ENCODE measurements at regions not wholly inside any gene's neighbourhood (a gene's known extent, or its start where the extent isn't known, plus 50 kb on each side); places are given as distances from the start of the nearest gene placed in this dataset.

DNA sequence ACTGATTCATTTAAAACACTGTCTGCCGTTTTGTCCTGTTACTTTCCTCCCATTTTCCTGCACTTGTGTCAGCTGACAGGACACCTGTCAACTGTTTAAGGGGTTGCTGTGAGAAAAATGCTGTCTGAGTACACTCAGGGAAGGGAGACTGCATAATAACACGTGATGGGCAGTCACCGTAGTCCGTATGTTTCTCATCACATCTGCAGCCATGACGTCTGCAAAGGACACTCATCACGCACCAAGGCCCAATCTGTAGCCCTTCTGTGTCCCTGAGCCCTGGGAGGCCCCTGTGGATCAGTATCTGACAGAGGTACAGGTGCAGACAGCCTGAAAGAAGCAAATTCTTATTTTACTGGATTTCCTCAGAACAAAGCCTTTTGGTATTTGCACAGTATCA lies 396.3 kb downstream of the YTHDC2 start:
- H3K27ac ChIP-seq = no peak overlapping the region
- TF ChIP-seq, protein P1, sequence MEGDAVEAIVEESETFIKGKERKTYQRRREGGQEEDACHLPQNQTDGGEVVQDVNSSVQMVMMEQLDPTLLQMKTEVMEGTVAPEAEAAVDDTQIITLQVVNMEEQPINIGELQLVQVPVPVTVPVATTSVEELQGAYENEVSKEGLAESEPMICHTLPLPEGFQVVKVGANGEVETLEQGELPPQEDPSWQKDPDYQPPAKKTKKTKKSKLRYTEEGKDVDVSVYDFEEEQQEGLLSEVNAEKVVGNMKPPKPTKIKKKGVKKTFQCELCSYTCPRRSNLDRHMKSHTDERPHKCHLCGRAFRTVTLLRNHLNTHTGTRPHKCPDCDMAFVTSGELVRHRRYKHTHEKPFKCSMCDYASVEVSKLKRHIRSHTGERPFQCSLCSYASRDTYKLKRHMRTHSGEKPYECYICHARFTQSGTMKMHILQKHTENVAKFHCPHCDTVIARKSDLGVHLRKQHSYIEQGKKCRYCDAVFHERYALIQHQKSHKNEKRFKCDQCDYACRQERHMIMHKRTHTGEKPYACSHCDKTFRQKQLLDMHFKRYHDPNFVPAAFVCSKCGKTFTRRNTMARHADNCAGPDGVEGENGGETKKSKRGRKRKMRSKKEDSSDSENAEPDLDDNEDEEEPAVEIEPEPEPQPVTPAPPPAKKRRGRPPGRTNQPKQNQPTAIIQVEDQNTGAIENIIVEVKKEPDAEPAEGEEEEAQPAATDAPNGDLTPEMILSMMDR (IDR thresholded peaks at IDR 0.05) = no peak
- TF ChIP-seq ZFX (IDR thresholded peaks at IDR 0.05; ENCODE audit: borderline replicate concordance) = no peak

DNA sequence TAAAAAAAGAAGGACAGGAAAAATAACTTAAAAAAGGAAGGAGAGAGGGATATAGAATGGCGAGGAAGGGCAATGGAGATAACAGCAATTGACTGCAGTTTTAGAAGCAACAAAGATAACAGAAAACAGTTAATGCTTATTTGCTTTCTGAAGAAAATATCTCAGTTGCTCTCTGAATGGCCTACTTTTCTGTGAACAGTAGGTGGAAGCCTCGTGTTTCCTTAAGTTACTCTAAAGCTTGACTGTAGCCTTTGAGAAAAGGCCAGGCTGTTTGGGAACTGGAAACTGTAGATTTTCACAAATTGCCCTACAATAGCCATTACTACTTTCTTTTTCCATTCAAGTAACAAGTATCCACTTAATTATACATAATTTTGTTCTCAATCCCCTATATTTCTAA lies 404.5 kb downstream of the YTHDC2 start:
- H3K27ac ChIP-seq = no peak overlapping the region
- TF ChIP-seq ZFX (IDR thresholded peaks at IDR 0.05; ENCODE audit: borderline replicate concordance) = no peak
- TF ChIP-seq, protein P1 (IDR thresholded peaks at IDR 0.05) = no peak; the same call in 1 of the 2 replicates

DNA sequence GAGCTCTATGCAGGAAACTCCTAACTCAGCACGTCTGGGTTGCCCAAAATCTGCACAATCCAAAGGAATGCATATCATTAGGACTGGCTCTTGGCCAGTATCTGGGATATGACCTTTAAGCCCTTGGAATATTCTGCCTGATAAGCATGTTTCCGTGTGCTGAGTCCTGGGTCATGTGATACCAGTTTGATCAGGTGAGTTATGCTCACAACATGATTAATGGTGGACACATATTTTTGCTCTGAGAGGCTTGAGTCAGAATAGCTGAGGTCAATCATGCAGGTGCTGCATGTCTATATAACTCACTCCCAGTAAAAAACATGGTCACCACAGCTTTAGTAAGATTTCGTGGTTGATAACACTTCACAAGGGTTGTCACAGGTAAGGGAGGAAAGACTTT lies 408.8 kb downstream of the YTHDC2 start:
- TF ChIP-seq ZFX (IDR thresholded peaks at IDR 0.05; ENCODE audit: borderline replicate concordance) = no peak
- TF ChIP-seq, protein P1 (IDR thresholded peaks at IDR 0.05) = no peak
- H3K27ac ChIP-seq = no peak overlapping the region

DNA sequence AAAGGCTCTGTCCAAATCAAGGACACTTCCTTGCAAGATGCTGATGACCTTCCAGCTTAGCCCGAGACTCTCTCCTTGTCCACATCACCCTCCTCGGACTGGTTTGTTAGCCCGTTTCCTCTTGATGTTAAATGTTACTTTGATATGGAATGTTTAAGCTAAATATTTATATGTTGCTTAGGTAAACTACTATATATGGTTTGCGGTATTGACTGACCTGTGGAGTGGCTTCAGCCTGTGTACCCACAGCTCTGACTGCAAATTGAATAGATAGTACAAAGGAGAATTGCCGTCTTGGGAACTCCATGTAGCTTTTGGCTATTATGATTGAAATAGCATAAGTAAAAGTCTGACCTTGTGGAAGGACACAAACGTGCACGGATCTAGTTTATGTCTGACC lies 422.0 kb downstream of the YTHDC2 start:
- H3K27ac ChIP-seq = no peak overlapping the region
- TF ChIP-seq, protein P1 (IDR thresholded peaks at IDR 0.05) = no peak

DNA sequence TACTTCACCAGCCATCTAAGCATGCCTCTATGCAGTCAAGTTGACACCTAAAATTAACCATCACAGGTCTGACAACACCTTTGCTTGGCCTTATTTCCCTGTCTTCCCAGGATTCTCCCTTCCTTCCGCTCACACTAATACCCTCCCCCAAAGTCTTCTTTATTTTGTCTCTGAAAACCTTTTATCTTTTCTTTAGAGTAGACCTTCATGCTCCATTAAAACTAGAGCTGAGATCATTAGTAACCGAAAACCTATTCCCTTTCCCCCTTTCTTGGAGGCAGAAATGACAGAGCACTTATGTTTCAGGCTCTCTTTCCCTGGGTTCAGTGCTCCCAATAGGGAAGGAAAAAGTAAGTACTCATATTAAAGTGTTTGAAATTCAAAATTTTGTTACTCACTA lies 423.8 kb downstream of the YTHDC2 start:
- no peak for TF ChIP-seq ZFX (IDR thresholded peaks at IDR 0.05; ENCODE audit: borderline replicate concordance)
- TF ChIP-seq, protein P1 (IDR thresholded peaks at IDR 0.05) = no peak
- no peak overlapping the region for H3K27ac ChIP-seq

DNA sequence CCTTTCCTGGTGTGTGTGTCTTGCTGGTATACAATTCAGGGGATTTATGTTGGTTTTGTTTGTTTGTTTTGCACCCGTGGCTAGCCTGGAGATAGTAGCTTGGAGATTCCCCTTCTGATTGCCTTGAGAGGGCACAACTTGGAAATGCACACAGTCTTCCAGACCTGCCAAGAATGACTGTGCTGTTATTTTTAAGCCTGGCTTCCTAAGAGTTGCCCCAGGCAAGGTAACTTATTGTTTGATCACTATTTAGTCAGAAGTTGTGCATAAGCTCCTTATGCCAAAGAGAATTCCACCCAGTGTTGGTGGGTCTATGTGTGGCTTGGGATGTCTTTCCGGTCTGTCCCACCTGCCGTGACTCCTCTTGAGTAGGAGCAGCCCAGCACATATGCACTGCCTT lies 421.9 kb upstream of the KCNN2 start:
- peak overlapping the region; percentile 50 for H3K27ac ChIP-seq
- TF ChIP-seq, protein P1 (IDR thresholded peaks at IDR 0.05) = no peak
- TF ChIP-seq ZFX (IDR thresholded peaks at IDR 0.05; ENCODE audit: borderline replicate concordance) = no peak

DNA sequence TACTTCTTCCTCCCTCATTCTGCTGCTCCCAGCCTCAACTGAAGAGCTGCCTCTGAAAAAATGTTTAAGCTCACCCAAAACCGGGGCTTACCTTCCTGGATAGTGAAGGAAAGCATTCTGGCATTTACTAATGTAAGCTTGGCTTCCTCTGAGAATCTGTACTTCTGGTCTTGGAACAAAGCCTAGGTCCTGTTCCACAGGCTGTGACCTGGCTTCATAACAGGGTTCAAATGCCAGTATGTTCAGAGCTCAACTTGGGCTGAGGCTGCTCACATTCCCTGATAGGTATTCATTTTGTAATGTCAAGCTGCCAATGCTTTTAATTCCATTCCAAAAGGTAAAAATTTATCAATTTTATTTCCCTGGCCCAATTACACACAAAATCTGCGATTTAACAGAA lies 411.7 kb upstream of the KCNN2 start:
- no peak overlapping the region for H3K27ac ChIP-seq
- TF ChIP-seq, protein P1 (IDR thresholded peaks at IDR 0.05) = no peak
- TF ChIP-seq ZFX (IDR thresholded peaks at IDR 0.05; ENCODE audit: borderline replicate concordance) = no peak
